Inflammatory macrophage treated with lipopolysaccharide for 4 hours (primary cell): ENCODE measurements at regions not wholly inside any gene's neighbourhood (a gene's known extent, or its start where the extent isn't known, plus 50 kb on each side); places are given as distances from the start of the nearest gene placed in this dataset.
"Not testable (repeated sequence)": the region's sequence is repeated elsewhere in the genome, so short reads cannot be mapped to it uniquely, and the experiment has no call there.

Source experiments
- DNase-seq: peaks from one replicate; pipeline ENCODE4 v3.0.0-alpha.2; 2020

GRCh38 chr1:98325646-98326440 is 335.7 kb upstream of the SNX7 start:
- DNase-seq, result peak; percentile 9

GRCh38 chr1:98323906-98324358 is 337.6 kb upstream of the SNX7 start:
- peak; percentile 85 for DNase-seq

GRCh38 chr1:98323388-98323787 is 338.1 kb upstream of the SNX7 start:
- DNase-seq, result peak; percentile 93

- DNase-seq, result no peak
Measured at GRCh38 chr1:98322966-98323365, 338.6 kb upstream of the SNX7 start.

- DNase-seq, result no peak
Measured at GRCh38 chr1:98322086-98322485, 339.4 kb upstream of the SNX7 start.

GRCh38 chr1:98321191-98321590 is 340.3 kb upstream of the SNX7 start:
- no peak for DNase-seq

- no peak for DNase-seq
Measured at GRCh38 chr1:98316286-98316905, 345.1 kb upstream of the SNX7 start.

- DNase-seq, result no peak
Measured at GRCh38 chr1:98315309-98315708, 346.2 kb upstream of the SNX7 start.

- no peak for DNase-seq
Measured at GRCh38 chr1:98314601-98315000, 346.9 kb upstream of the SNX7 start.

GRCh38 chr1:98306517-98307089 is 354.9 kb upstream of the SNX7 start:
- DNase-seq, result no peak

GRCh38 chr1:98305362-98305761 is 356.2 kb upstream of the SNX7 start:
- no peak for DNase-seq

GRCh38 chr1:98304888-98305287 is 356.6 kb upstream of the SNX7 start:
- no peak for DNase-seq

- DNase-seq, result no peak
Measured at GRCh38 chr1:98299861-98300260, 361.7 kb upstream of the SNX7 start.

GRCh38 chr1:98299313-98299712 is 362.2 kb upstream of the SNX7 start:
- DNase-seq, result no peak

- no peak for DNase-seq
Measured at GRCh38 chr1:98298319-98298718, 363.2 kb upstream of the SNX7 start.

GRCh38 chr1:98296681-98297080 is 364.8 kb upstream of the SNX7 start:
- no peak for DNase-seq

GRCh38 chr1:98294127-98294526 is 367.4 kb upstream of the SNX7 start:
- DNase-seq, result no peak

- no peak for DNase-seq
Measured at GRCh38 chr1:98292994-98293393, 368.5 kb upstream of the SNX7 start.

GRCh38 chr1:98289311-98289710 is 368.5 kb upstream of the DPYD start:
- DNase-seq, result no peak

GRCh38 chr1:98288494-98288893 is 367.7 kb upstream of the DPYD start:
- DNase-seq, result no peak

- DNase-seq, result peak; percentile 84
Measured at GRCh38 chr1:98287626-98288025, 366.8 kb upstream of the DPYD start.

GRCh38 chr1:98286656-98287055 is 365.8 kb upstream of the DPYD start:
- peak; percentile 25 for DNase-seq

- not testable (repeated sequence) for DNase-seq
Measured at GRCh38 chr1:98285286-98285685, 364.5 kb upstream of the DPYD start.

GRCh38 chr1:98280049-98280448 is 359.2 kb upstream of the DPYD start:
- DNase-seq, result no peak
